ENCODE measurements at regions not wholly inside any gene's neighbourhood (a gene's known extent, or its start where the extent isn't known, plus 50 kb on each side); places are given as distances from the start of the nearest gene placed in this dataset.

DNA sequence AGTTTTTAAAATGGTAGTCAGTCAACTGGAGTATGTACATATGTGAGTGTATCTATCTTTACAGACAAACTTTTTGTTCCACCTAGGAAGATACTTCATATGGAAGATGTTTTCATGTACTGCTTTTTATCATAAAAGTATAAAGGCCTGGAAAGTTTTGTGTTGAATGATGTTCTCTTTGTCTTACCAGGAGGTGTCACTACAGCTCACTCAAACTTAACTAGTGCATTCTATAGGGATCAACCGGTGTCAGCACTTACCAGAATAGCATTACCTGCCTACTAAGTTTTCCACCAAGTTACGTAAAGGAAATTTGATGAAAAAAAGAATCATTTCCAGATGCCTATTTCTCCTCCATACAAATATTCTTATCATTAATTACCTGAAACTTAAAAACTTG is 522.6 kb upstream of the SEMA6D start:
- no peak for TF ChIP-seq SMAD4 (CRISPR knock-in tag; IDR thresholded peaks at IDR 0.05)
- TF ChIP-seq, protein P1, sequence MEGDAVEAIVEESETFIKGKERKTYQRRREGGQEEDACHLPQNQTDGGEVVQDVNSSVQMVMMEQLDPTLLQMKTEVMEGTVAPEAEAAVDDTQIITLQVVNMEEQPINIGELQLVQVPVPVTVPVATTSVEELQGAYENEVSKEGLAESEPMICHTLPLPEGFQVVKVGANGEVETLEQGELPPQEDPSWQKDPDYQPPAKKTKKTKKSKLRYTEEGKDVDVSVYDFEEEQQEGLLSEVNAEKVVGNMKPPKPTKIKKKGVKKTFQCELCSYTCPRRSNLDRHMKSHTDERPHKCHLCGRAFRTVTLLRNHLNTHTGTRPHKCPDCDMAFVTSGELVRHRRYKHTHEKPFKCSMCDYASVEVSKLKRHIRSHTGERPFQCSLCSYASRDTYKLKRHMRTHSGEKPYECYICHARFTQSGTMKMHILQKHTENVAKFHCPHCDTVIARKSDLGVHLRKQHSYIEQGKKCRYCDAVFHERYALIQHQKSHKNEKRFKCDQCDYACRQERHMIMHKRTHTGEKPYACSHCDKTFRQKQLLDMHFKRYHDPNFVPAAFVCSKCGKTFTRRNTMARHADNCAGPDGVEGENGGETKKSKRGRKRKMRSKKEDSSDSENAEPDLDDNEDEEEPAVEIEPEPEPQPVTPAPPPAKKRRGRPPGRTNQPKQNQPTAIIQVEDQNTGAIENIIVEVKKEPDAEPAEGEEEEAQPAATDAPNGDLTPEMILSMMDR (IDR thresholded peaks at IDR 0.05) = no peak

All from WTC11 (cell line).